NOMO-1 (cell line): ENCODE measurements at regions not wholly inside any gene's neighbourhood (a gene's known extent, or its start where the extent isn't known, plus 50 kb on each side); places are given as distances from the start of the nearest gene placed in this dataset.
A peak's percentile ranks its signal among the peaks of the same experiment; 100 is the strongest.

Experiments
- DNase-seq, 2 experiments: peaks; one replicate each; lab custom pipeline; 2025; ENCODE audit not compliant: unreplicated experiment in 2 of 2; lab: John Stamatoyannopoulos, UW

DNA sequence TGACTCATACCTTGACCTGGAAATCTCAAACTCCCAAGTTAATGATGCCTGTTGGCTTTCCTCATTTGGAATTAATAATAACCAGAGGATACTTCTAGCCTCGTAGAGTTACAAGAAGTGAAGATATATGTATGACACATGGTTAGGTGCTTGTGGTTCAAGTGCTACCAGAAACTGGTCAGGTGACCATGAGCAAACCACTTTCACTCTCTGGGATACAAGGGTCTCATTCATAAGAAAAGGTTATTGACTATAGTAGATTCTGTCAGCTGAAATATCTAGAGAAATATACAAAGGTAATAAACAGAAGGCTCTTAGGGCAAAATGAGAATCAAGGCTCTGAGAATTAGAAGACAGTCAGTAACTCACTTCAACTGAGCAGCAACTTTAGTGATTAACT lies 233.3 kb downstream of the KCNA4 start:
- no peak for DNase-seq

DNA sequence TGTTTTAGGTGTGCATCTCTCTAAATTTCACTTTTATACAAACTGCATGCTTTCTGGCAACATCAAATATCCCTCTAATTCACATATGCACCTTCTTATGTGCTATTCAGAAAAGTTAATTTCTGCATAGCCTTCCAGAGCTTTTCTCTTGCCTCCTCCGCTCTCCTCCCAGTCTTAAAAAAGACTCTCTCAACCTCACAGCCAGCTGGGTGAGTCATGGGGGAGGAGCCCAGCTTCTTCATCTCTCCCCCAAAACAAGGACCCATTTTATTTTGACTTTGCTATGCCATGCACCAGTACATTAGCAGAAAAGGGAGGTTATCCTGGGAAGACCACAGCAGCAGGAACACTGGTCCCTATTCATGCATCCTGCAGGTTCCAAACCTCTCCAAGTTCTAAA lies 234.4 kb downstream of the KCNA4 start:
- DNase-seq = no peak

DNA sequence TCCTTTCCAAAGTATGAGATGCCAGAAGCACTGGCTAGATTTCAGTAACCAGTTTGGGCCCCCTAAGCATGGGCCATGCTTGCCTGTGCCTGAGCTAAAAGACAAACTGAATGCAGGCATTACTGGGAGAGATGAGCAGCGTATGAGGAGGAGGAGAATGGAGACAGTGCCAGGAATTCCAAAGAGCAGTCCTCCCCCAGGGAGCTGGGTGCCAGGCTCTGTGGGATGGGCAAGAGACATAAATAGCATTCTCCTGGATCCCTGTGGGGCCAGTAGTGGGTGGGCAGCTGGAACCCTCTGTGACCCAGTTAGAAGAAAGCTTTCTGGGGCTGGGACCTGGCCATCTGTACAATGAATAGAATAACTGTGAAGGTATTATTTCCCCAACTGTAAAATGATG lies 235.6 kb downstream of the KCNA4 start:
- DNase-seq = no peak

DNA sequence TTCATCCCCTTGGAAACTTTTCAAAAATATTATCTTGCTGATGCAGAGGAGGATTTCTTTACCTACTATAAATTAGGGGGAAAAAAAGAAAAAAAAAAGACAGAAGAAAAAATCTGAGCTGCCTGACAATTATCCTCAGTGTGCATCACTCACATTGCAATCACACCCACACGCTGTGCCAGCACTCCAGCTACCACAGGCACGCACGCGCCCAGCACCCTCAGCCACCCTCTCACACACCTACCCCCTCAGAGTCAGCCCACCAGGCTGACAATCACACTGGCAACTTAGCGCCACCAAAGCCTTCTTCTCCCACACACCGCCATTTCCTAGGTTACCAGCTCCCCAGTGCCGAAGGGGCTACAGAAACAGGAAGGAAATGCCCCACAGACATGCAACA lies 236.1 kb downstream of the KCNA4 start:
- DNase-seq = no peak

DNA sequence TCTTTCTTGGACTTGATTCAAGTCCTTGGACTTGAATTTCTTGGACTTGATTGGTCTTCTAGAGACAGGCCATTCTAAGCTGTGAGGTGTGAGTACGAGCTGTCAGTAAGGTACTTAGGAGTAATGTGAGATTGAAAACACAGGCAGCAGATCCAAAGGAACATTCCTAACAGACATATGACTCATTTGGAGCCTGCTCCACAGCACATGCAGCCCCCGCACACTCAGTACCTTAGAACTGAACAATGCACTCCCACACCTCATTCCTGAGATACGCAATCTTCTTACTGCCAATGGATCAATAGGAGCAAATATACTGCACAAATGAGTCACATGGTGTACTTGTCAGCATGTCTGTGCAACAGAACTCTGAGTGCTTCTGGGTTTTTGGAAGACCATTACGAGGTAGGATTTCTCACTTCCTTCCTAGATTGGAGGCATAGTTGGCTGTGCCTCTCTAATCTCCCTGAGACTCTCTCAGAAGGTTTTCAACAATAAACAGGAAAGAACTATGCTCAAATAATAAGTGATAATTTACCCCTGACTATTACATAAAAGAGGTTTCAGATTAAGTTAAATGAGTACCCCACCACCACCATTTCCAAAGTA lies 243.1 kb downstream of the KCNA4 start:
- DNase-seq = no peak

DNA sequence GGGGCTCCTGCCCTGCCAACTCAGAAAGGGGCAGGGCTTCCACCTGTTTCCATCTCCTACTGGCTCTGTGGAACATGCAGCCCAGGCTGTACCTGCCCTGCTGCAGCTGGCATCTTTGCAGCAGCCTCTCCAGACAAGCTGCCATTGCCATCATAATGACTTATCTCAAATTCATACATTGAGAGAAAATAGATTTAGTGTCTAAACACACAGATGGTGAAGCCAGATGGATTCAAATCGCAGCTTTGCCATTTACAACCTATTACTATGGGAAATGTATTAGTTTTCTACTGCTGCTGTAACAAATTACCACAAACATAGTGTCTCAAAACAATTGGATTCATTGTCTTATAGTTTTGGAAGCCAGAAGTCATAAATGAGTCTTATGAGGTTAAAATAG lies 260.0 kb downstream of the KCNA4 start:
- DNase-seq = no peak

DNA sequence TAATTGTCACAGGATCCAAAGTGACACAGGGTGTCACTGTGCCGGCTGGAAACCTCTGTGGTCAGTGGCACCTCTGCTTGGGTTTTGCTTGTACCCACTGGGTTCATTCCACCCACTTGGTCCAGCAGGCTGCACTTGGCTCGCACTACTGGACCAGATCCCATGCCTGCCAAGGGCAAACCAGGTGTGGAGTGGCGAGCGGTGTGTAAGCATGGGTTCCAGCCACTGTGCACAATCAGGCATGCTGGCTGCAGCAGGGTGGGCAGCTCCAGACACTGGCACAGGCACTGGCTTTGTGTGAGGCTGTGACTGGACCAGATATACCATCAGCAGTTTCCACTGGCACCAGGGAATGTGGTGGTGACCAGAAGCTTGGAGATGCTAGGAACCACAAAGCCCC lies 261.4 kb downstream of the KCNA4 start:
- no peak for DNase-seq

DNA sequence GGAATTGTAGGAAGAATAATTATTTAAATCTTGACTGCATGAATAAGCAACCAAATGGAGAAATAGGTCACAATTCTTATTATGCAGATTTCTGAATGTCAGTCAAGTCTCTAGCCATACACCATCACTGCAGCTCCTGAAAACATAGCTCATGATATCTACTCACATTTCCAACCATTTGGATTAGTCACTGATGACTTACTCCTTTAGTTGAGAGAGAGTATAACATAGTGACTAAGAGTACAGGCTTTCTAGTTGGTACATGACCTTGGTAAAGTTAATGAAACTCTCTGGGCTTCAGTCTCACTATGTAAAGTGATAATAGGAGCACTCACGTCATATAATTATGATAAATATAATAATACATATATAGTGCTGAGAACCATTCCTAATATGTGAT lies 265.2 kb downstream of the KCNA4 start:
- no peak for DNase-seq

DNA sequence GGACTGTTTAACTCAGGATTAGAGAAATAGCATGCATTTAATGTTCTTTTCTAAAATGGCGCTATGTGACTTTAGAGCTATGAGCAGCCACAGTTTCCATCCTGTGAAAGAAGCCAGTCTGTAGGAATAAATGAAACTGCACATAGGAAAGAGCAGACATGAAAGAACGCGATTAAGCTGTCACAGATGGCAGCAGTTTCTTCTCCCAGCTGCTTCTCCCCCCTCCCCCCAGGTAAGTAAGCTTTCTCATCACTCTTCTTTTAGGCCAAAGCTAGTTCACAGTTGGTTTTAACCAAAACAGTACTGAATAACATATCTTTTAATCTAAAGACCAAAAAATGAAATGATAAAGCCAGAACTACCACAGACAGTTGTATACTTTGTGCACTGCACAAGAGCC lies 266.4 kb downstream of the KCNA4 start:
- no peak for DNase-seq

DNA sequence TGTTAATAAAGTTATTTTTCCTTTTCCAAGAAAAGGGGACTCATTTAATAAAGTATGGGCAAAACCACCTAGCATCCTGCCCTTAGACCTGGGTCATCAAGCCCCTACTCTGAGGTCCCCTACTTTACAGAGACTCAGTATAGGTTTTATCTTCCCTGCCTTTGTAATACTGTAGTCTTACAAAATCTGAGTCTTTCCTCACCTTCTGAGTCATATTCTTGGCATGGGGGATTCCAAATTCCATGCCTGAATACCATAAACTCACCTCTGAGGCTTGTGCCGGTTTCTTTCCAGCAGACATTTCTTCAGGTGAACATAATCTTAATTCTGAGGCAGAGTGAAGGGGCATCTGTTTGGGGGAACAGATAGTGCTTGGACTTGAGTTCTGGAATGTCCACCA lies 282.5 kb downstream of the KCNA4 start:
- no peak for DNase-seq

DNA sequence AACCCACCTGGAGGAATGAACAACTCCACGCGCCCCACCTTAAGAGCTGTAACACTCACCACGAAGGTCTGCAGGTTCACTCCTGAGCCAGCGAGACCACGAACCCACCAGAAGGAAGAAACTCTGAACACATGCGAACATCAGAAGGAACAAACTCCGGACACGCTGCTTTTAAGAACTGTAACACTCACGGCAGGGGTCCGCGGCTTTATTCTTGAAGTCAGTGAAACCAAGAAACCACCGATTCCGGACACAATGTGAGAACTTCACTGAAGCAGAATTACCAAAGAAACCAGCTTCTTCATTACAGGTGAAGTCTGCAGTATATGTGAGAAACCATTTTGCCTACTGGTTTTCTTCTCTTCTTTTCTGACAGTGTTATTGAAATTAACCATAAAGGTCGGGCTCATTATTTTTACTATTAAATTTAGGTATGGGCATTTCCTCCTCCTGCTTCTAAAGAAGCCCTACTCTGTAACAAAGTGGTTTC lies 303.0 kb downstream of the KCNA4 start:
- no peak for DNase-seq

DNA sequence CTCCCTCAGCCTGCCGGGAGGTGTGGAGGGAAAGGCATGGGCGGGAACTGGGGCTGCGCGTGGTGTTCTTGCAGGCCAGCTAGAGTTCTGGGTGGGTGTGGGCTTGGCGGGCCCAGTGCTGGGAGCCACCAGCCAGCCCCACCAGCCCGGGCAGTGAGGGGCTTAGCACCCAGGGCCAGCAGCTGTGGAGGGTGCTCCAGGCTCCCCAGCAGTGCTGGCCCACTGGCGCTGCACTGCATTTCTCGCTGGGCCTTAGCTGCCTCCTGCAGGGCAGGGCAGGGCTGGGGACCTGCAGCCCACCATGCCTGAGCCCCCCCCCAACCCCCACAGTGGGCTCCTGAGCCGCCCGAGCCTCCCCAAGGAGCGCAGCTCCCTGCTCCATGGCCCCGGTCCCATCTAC lies 304.2 kb downstream of the KCNA4 start:
- DNase-seq = no peak

DNA sequence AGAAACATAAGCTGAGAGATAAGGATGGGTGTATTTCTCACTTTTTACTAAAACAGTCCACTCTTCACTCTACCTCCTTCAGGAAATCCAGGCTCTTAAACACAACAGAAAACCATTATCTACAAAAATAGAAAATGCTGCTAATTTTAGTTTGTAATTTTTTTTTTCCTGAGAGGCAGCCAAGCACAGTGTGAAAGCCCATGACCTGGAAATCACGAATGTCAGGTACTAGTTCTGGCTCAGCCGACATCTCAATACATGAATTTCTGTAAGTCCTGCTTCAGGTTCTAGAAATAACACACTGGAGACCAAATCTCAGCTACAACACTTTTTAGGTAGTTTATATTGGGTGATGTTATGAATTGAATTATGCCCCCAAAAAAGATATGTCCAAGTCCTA lies 308.9 kb downstream of the KCNA4 start:
- no peak for DNase-seq

DNA sequence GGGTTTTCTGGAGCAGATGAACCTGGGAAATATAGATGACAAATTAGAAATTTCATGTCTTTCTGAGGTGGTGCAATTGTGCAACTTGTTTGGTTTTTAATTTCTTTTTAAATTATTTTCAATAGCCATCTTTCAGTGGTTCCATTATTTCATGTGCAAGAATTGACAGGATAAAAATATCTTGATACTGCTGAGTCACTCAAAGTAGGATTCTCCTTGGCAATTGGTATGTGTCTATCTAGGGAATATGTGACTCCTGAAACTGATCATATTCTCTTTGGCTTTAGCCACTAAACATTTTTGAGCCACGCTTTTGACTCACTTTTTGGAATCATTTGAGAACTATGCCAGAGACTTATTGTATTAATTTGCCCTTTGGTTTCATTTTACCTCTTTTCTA lies 331.5 kb downstream of the KCNA4 start:
- DNase-seq = no peak

DNA sequence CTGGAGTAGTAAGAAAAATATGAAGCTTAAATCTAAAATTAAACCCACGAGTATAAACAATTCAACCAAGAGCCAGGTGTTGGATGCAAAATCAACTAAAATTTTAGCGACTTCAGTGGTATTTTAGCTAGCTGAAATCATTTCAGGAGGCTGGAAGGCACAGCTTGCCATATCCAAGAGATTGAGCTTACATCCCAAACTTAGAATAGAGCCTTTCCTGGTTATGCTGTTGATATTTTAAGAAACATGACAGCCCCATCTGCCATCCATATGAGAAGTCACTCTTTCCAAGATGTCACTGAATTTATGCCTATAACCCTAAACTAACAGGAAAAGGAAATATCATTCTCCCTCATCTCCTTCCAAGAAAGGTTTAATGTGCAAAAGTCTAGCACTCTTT lies 334.0 kb downstream of the KCNA4 start:
- DNase-seq = no peak

DNA sequence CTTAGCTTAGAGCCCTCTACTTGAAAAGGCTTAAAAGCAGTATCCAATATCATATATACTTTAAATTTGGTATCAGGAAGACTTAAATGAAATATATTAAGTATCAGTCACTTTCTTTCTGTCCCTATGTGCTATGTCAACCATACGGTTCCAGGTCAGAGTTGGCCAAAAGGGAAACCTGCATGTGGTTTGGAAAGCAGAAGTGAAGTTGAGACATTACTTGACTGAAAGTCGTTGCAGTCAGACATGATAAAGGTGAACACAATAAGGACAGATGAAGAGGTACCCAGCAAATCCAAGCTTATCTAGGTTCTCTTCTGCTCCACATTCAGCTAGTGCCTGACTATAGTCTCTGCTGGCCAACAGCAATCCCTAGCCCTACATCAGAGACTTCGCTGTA lies 336.8 kb downstream of the KCNA4 start:
- peak in 1 of 2 experiments; percentile 68 for DNase-seq

DNA sequence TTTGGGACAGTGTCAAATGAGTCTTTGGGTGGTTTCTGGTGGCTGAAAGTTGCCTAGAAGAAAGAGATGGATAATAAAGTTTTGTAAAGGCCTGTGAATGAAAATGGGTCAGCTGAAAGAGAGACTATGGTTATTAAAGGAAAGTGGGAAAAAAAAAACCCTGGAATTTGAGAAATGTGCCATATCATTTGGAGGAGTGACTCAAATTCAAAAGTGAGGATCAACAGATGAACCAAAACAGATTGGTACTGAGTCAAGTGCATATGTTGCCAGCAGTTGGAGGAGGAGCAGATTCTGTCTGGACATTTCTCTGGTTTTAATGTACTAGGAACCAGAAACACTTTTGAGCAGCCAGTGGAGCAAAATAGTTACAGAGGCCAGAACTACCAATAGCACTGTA lies 339.8 kb downstream of the KCNA4 start:
- no peak for DNase-seq

DNA sequence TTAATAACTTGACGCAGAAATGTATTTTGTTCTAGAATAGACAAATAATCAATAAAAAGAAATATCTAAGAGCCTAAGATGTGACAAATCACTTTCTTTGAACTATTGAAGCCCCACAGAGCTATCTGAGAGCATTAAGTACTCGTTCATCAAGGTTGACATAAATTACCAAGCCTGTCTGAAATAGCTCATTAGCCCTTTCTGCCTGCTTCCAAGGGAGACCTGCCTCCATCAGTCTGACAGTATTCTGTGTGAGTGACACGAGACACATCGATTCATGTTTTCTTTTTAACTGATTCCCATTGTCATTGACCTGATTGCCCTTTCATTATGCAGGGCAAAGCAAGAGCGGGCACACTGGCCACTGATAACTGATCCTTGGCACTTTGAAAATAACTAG lies 347.5 kb downstream of the KCNA4 start:
- no peak for DNase-seq

DNA sequence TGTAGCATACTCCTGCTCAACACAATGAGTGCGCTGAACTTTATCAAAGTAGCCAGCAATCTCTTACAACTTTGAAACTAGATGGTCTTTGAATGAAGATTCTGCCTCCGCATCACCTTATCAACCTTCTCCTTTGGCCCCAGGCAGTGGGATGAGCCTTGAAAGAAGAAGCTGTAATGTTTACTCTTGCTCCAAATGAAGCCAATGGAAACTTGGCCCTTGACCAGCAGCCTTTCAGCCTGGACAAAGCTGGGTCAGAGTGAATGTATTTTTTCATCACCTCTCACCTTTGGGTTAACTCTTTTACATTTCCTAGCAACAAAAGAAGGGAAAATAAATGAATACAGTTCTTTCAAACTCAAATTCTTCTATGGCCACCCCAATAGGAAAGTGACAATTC lies 359.1 kb downstream of the KCNA4 start:
- DNase-seq = no peak

DNA sequence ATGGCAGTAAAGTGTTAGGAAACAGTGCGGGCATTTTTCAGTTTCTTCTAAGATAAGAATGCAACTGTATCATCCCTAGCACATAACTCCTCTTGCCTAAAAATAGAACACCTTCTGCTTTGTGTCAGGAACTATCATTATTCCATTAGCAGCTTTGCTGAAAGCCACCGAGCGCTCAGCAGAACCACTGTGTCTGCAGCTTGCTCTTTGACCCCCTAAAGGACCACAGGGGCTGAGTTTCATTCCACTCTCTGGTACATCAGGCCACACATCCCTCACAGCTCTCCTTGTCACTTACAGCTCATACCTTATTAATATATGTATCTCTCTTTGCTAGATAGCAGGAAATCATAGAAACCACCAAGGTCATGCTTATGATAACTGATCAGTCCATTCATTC lies 360.2 kb downstream of the KCNA4 start:
- DNase-seq = no peak

DNA sequence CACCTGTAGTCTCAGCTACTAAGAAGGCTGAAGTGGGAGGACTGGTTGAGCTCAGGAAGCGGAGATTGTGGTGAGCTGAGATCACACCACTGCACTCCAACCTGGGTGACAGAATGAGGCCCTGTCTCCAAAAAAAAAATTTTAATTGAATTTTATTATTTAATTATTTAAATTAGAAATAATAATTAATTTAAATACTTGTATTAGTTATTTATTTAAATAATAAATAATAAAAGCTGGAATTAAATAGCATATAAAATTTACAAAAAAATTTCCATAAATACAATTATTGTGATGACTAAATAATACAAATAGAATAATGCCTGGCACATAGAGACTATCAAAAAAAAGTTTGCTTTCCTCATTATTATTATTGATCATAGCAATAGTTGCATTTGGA lies 371.5 kb downstream of the KCNA4 start:
- DNase-seq = no peak

DNA sequence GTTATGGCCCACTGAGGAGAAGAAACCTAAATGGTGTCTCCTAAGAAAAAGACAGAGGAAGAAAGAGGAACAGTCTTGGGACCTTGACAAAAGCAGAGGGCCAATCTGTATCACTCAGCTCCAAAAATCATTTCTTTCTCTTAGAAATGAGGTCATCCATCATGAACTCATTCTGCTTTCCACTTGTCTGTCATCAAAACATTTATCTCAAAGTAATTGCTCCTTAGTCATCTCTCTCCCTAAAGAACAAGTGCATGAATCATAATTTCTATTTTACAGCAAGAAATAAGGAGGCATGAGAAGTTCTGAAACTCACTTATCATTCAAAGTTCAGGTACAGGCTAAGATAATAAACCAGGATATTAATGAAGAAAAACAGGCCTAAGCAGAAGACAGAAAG lies 375.6 kb downstream of the KCNA4 start:
- no peak for DNase-seq

DNA sequence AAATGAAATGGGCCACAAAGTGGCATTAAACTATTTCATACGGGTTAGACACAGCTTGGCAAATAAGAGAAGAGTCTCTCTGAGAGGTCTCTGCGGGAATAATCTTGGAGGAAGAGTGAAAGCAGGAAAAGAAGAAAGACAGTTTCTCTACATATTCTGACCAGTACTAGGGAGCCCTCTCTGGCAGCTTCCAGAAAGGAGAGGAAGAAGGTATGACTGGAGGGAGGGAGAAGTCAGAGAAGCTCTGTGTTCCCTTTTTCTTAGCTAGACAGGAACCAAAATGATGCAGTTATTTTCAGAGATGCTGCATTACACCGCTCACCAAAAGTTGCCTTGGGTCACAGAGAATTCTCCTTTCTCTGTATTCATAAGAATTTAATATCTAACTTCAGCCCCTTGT lies 382.1 kb downstream of the KCNA4 start:
- DNase-seq = no peak
